ENCODE measurements at regions not wholly inside any gene's neighbourhood (a gene's known extent, or its start where the extent isn't known, plus 50 kb on each side); places are given as distances from the start of the nearest gene placed in this dataset.

DNA sequence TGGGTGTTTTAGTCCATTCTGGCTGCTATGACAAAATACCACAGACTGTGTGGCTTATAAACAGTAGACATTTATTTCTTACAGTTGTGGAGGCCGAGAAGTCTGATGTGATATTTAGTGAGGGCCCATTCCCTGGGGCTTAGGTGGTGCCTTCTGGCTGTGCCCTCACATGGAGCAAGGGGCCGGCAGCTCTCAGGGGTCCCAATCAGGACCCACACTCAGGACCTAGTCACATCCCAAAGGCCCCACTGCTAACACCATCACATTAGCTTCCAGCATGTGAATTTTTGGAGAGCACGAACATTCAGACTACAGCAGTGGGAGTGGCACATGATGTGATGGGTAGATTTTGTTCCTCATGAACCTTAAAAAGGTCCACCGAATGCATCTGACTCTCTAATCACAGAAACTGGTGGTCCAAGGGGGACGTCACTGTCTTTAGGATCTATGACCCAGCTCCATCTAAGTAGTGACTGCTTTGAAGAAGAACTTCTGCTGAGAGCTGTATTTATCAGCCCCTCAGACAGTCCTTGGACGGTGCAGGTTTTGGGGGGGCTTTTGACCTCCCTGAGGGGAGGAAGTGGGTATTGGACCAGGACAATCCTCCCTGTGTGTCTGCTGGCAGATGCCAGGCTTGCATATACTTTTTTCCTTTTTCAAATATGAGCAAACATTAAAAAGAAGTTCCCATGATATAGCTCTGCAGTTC lies 154.5 kb upstream of the ZNF32 start:
- TF ChIP-seq, protein P1, sequence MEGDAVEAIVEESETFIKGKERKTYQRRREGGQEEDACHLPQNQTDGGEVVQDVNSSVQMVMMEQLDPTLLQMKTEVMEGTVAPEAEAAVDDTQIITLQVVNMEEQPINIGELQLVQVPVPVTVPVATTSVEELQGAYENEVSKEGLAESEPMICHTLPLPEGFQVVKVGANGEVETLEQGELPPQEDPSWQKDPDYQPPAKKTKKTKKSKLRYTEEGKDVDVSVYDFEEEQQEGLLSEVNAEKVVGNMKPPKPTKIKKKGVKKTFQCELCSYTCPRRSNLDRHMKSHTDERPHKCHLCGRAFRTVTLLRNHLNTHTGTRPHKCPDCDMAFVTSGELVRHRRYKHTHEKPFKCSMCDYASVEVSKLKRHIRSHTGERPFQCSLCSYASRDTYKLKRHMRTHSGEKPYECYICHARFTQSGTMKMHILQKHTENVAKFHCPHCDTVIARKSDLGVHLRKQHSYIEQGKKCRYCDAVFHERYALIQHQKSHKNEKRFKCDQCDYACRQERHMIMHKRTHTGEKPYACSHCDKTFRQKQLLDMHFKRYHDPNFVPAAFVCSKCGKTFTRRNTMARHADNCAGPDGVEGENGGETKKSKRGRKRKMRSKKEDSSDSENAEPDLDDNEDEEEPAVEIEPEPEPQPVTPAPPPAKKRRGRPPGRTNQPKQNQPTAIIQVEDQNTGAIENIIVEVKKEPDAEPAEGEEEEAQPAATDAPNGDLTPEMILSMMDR (IDR thresholded peaks at IDR 0.05): no peak
- no peak for TF ChIP-seq POLR2A (IDR thresholded peaks at IDR 0.05)
- Histone ChIP-seq H3K9me3 (no peaks in the 10 kb centered on the region), H3K27me3 (no peaks in the 10 kb centered on the region), H3K27ac (no peak overlapping the region), H3K4me1 (no peaks in the 10 kb centered on the region), H3K4me3 (no peak overlapping the region), H3K36me3 (no peaks in the 10 kb centered on the region)
- no peak for DNase-seq

DNA sequence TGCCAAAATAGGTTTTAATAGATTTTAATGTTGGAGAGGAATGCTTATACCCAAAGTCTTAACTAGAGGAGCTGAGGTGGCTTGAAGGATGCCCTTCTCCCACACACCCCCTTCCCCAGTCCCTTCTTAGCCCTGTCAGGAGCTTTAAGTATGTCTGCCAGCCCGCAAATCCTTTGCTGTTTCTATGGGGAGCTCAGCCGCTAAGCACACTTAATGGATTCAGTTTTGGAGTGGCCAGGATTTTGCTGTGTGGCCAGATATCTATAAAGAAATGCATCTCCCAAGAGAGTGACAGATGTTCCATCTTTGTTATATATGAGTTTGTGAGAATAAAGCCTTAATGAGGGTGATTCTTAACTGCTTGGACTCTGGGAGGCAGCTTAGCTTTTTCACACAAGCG lies 152.9 kb upstream of the ZNF32 start:
- no peaks in the 10 kb centered on the region for H3K4me1 ChIP-seq
- no peak overlapping the region for H3K27ac ChIP-seq
- no peak for DNase-seq

DNA sequence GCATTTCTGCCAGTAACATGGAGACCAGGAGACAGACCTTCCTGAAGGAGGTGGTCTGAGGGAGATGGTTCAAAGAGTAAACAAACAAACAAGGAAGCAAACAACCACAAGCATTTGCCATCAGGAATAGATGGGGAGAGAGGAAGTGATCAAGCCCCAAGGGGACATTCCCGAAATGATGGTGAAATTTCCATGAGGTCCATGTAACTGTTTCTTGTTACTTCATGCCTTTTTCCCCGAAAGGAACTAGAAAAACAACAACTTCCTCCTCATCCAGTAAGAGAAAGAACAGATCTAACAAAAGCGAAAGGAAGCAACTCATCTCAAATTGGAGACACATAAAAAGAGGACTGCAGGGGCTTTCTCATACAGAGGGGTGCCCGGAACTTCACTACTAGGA lies 152.5 kb upstream of the ZNF32 start:
- no peak for DNase-seq
- H3K9me3 ChIP-seq: no peaks in the 10 kb centered on the region
- no peaks in the 10 kb centered on the region for H3K4me1 ChIP-seq
- no peaks in the 10 kb centered on the region for H3K36me3 ChIP-seq
- no peaks in the 10 kb centered on the region for H3K27me3 ChIP-seq
- H3K27ac ChIP-seq: no peak overlapping the region
- no peak for TF ChIP-seq POLR2A (IDR thresholded peaks at IDR 0.05)
- TF ChIP-seq, protein P1 (IDR thresholded peaks at IDR 0.05): no peak
- no peak overlapping the region for H3K4me3 ChIP-seq

More for the DNA sequence above, 152.9 kb upstream of the ZNF32 start:
- no peak overlapping the region for H3K4me3 ChIP-seq
- no peaks in the 10 kb centered on the region for H3K36me3 ChIP-seq
- no peaks in the 10 kb centered on the region for H3K27me3 ChIP-seq
- H3K9me3 ChIP-seq: no peaks in the 10 kb centered on the region
- TF ChIP-seq, protein P1 (IDR thresholded peaks at IDR 0.05): no peak
- TF ChIP-seq POLR2A (IDR thresholded peaks at IDR 0.05): no peak

DNA sequence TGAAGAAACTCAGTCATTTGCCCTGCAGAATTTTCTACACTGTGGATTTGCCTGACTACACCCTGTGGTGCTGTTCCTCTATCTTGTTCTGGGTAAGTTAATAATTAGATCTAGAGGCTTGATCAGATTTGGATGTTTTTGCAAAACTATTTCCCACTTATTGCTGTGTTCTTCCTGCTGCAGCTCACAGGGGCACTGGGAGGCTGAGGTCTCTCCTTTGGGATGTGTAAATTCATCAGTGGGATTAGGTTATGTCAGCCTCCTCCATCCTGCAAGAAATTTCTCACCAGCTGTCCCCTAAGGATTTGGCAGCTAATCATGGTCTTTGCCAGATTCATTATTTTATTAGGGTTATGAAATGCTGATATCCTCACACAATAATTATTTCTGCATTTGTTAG lies 148.1 kb upstream of the ZNF32 start:
- Histone ChIP-seq H3K4me3 (no peak overlapping the region), H3K4me1 (no peaks in the 10 kb centered on the region), H3K27me3 (no peaks in the 10 kb centered on the region), H3K27ac (no peak overlapping the region), H3K36me3 (no peaks in the 10 kb centered on the region), H3K9me3 (no peaks in the 10 kb centered on the region)
- TF ChIP-seq, protein P1 (IDR thresholded peaks at IDR 0.05): no peak
- TF ChIP-seq POLR2A (IDR thresholded peaks at IDR 0.05): no peak
- no peak for DNase-seq

DNA sequence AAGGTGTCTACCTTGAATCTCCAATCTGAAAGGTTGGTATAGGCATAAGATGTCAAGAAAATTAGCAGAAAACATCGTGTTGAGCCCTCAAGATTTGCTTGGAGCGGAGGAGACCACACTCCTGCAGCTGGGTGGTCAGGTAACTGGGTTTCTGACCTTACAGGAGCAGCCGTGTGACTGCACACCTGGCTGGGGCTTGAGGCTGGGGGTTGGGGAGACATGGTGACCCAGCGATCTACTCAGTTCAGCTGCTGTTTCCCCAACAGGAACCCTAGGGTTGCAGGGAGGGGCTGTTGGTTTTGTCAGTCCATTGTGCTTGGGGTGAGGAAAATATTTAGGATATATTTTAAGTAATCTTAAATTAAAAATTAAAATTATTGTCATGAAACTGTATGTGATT lies 147.0 kb upstream of the ZNF32 start:
- H3K9me3 ChIP-seq: no peaks in the 10 kb centered on the region
- TF ChIP-seq POLR2A (IDR thresholded peaks at IDR 0.05): no peak
- TF ChIP-seq, protein P1 (IDR thresholded peaks at IDR 0.05): no peak
- no peaks in the 10 kb centered on the region for H3K36me3 ChIP-seq
- no peaks in the 10 kb centered on the region for H3K27me3 ChIP-seq
- H3K4me3 ChIP-seq: no peak overlapping the region
- DNase-seq: no peak
- H3K27ac ChIP-seq: no peak overlapping the region
- no peaks in the 10 kb centered on the region for H3K4me1 ChIP-seq

DNA sequence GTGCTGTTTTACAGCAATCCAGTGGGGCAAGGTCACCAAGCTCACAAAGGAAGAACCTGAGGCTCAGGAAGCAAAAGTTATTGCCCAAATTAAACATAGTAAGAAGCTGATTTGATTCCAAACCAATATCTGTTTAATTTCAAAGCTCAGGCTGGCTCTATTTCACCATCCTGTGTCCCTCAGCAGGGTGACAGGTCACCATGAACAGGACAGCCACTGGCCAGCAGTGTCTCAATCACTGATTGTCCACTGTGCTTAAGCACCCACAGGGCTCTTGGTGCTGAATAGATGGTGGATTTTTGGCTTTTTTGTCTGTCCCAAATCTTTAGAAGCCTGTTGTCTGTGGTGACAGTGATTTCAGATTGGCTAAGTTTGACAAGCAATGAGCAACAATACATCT lies 146.4 kb upstream of the ZNF32 start:
- Histone ChIP-seq H3K27ac (no peak overlapping the region), H3K27me3 (no peaks in the 10 kb centered on the region), H3K36me3 (no peaks in the 10 kb centered on the region), H3K4me3 (no peak overlapping the region), H3K4me1 (no peaks in the 10 kb centered on the region), H3K9me3 (no peaks in the 10 kb centered on the region)
- TF ChIP-seq POLR2A (IDR thresholded peaks at IDR 0.05): no peak
- TF ChIP-seq, protein P1 (IDR thresholded peaks at IDR 0.05): no peak
- no peak for DNase-seq
